IMR-90 (cell line): ENCODE measurements at regions not wholly inside any gene's neighbourhood (a gene's known extent, or its start where the extent isn't known, plus 50 kb on each side); places are given as distances from the start of the nearest gene placed in this dataset.

ENCODE experiments used
- ATAC-seq: fragments of 200-7000 bp; cut with Tn5 transposase; 2 replicates; pipeline ENCODE4 v1.9.1; 2020; ENCODE audit warnings: low read depth, mild to moderate bottlenecking, moderate library complexity
- BruUV-seq: library from RNA; stranded (reverse); fragments of 400-500 nt; replicated peaks from 2 replicates; lab custom pipeline; 2021; lab: Mats Ljungman, UMichigan
- CTCF ChIA-PET: fragments of 300-600 bp; formaldehyde crosslinking; extraction: SDS; loops from one replicate; lab custom pipeline; 2021; ENCODE audit warnings: antibody characterized with exemption; lab: Yijun Ruan, JAX
- POLR2A ChIA-PET: fragments of 300-600 bp; sonication (Branson Sonifier 250); formaldehyde crosslinking; loops from one replicate; lab custom pipeline; 2022; ENCODE audit warnings: antibody characterized with exemption; ENCODE audit not compliant: unreplicated experiment; lab: Charles Lee
- DNase-seq: peaks from one replicate; pipeline ENCODE4 v3.0.0; 2013
- H2AFZ ChIP-seq: replicated peaks from 2 replicates; pipeline ENCODE3; 2013; ENCODE audit warnings: low read length, mild to moderate bottlenecking; ENCODE audit not compliant: poor library complexity
- H2AK5ac ChIP-seq: 2 replicates; pipeline ENCODE4 v1.6.1; 2013; ENCODE audit warnings: low read depth, low read length, inconsistent platforms
- H2AK9ac ChIP-seq: replicated peaks from 2 replicates; pipeline ENCODE3; 2013; ENCODE audit warnings: mild to moderate bottlenecking, low read depth, low read length, moderate library complexity; ENCODE audit not compliant: poor library complexity
- H2BK120ac ChIP-seq: 2 replicates; pipeline ENCODE4 v1.6.1; 2013; ENCODE audit warnings: low read depth, low read length, inconsistent platforms
- H2BK15ac ChIP-seq: 3 replicates; pipeline ENCODE4 v1.6.1; 2013; ENCODE audit warnings: low read depth, low read length, inconsistent platforms
- H2BK20ac ChIP-seq: 2 replicates; pipeline ENCODE4 v1.6.1; 2013; ENCODE audit warnings: low read depth, mild to moderate bottlenecking, inconsistent platforms, low read length, moderate library complexity
- H2BK5ac ChIP-seq: 2 replicates; pipeline ENCODE4 v1.6.1; 2013; ENCODE audit warnings: mild to moderate bottlenecking, low read depth, low read length, inconsistent platforms; ENCODE audit not compliant: poor library complexity, severe bottlenecking
- H3K14ac ChIP-seq: replicated peaks from 2 replicates; pipeline ENCODE4 v1.6.1; 2013; ENCODE audit warnings: low read depth, low read length, inconsistent platforms
- H3K18ac ChIP-seq: 2 replicates; pipeline ENCODE4 v1.6.1; 2013; ENCODE audit warnings: low read depth, low read length, control low read depth
- H3K23ac ChIP-seq: 2 replicates; pipeline ENCODE4 v1.6.1; 2013; ENCODE audit warnings: low read depth, low read length, inconsistent platforms
- H3K27ac ChIP-seq: 2 replicates; pipeline ENCODE4 v1.5.1; 2013; ENCODE audit warnings: mild to moderate bottlenecking, control low read depth, low read length; ENCODE audit not compliant: insufficient read depth
- H3K27me3 ChIP-seq: 2 replicates; pipeline ENCODE4 v1.6.1; 2013; ENCODE audit warnings: low read length; ENCODE audit not compliant: control insufficient read depth, insufficient read depth
- H3K36me3 ChIP-seq: 2 replicates; pipeline ENCODE4 v1.6.1; 2013; ENCODE audit warnings: low read length, mixed read lengths; ENCODE audit not compliant: control insufficient read depth, insufficient read depth
- H3K4ac ChIP-seq: 2 replicates; pipeline ENCODE4 v1.6.1; 2013; ENCODE audit warnings: low read depth, low read length, inconsistent platforms
- H3K4me1 ChIP-seq: 2 replicates; pipeline ENCODE4 v1.6.1; 2013; ENCODE audit warnings: low read length, mixed read lengths; ENCODE audit not compliant: control insufficient read depth, insufficient read depth
- H3K4me2 ChIP-seq: 2 replicates; pipeline ENCODE4 v1.6.1; 2013; ENCODE audit warnings: low read depth, mild to moderate bottlenecking, control low read depth, low read length, moderate library complexity
- H3K4me3 ChIP-seq: 2 replicates; pipeline ENCODE4 v1.5.1; 2013; ENCODE audit warnings: low read depth, mild to moderate bottlenecking, control low read depth, low read length, moderate library complexity; ENCODE audit not compliant: insufficient read depth
- H3K56ac ChIP-seq: 2 replicates; pipeline ENCODE4 v1.6.1; 2013; ENCODE audit warnings: low read length, inconsistent platforms; ENCODE audit not compliant: insufficient read depth; ENCODE audit errors: extremely low read depth
- H3K79me1 ChIP-seq, 2 experiments: 2 replicates each; pipeline ENCODE4 v1.6.1; 2013; ENCODE audit warnings: low read length in 2 of 2, inconsistent platforms in 1 of 2, low read depth in 1 of 2
- H3K9ac ChIP-seq: 2 replicates; pipeline ENCODE4 v1.6.1; 2013; ENCODE audit warnings: low read depth, low read length, control low read depth
- H3K9me1 ChIP-seq: 2 replicates; pipeline ENCODE4 v1.6.1; 2013; ENCODE audit warnings: low read length, inconsistent platforms; ENCODE audit not compliant: insufficient read depth
- H3K9me3 ChIP-seq: 2 replicates; pipeline ENCODE4 v1.6.1; 2013; ENCODE audit warnings: low read length; ENCODE audit not compliant: control insufficient read depth, insufficient read depth
- H4K20me1 ChIP-seq: 2 replicates; pipeline ENCODE4 v1.6.1; 2013; ENCODE audit warnings: low read length, inconsistent platforms; ENCODE audit not compliant: insufficient read depth
- H4K5ac ChIP-seq: 2 replicates; pipeline ENCODE4 v1.6.1; 2013; ENCODE audit warnings: mild to moderate bottlenecking, low read depth, low read length, control low read depth
- H4K8ac ChIP-seq, 2 experiments: 2 replicates each; pipeline ENCODE4 v1.6.1; 2013; ENCODE audit warnings: low read depth in 2 of 2, low read length in 2 of 2, control low read depth in 1 of 2, inconsistent platforms in 1 of 2
- H4K91ac ChIP-seq: 2 replicates; pipeline ENCODE4 v1.6.1; 2013; ENCODE audit warnings: low read depth, low read length, inconsistent platforms; ENCODE audit not compliant: insufficient read depth
- CEBPB ChIP-seq: IDR thresholded peaks from 2 replicates; pipeline ENCODE4 v1.6.1; 2012; ENCODE audit warnings: low read depth, low read length, improper control_type of control experiment
- CHD1 ChIP-seq: IDR thresholded peaks from 2 replicates; pipeline ENCODE4 v1.6.1; 2012; ENCODE audit warnings: low read depth, low read length, improper control_type of control experiment
- MAZ ChIP-seq: IDR thresholded peaks from 2 replicates; pipeline ENCODE4 v1.6.1; 2012; ENCODE audit warnings: low read depth, mild to moderate bottlenecking, low read length, improper control_type of control experiment, moderate library complexity, borderline replicate concordance
- MXI1 ChIP-seq: IDR thresholded peaks from 2 replicates; pipeline ENCODE4 v1.6.1; 2012; ENCODE audit warnings: low read depth, mild to moderate bottlenecking, low read length, moderate library complexity, borderline replicate concordance
- POLR2A ChIP-seq: IDR thresholded peaks from 2 replicates; pipeline ENCODE4 v1.6.1; 2012; ENCODE audit warnings: mild to moderate bottlenecking, low read depth, low read length
- RAD21 ChIP-seq: IDR thresholded peaks from 2 replicates; pipeline ENCODE4 v1.6.1; 2012; ENCODE audit warnings: low read length, improper control_type of control experiment
- RCOR1 ChIP-seq: IDR thresholded peaks from 2 replicates; pipeline ENCODE4 v1.6.1; 2012; ENCODE audit warnings: mild to moderate bottlenecking, low read length, improper control_type of control experiment; ENCODE audit not compliant: insufficient replicate concordance
- WGBS, 2 experiments: methylation state at CpG; one replicate each; pipeline versions ENCODE4 v1.1.5 to v1.1.7; 2013; ENCODE audit warnings: missing lambda C conversion rate in 2 of 2; ENCODE audit not compliant: insufficient read length in 1 of 2; ENCODE audit errors: extremely low coverage in 2 of 2; 5-methylcytosine and 5-hydroxymethylcytosine counted together
- dilution Hi-C: fragments of 300-500 bp; cut with HindIII; formaldehyde crosslinking; loops from one replicate; pipeline ENCODE4 v1.14.3; 2018; ENCODE audit warnings: low sequenced_read_pairs; ENCODE audit not compliant: unreplicated experiment
- in situ Hi-C: fragments of 300-500 bp; cut with MboI; formaldehyde crosslinking; loops from 3 replicates; pipeline ENCODE4 v1.14.3; 2019; ENCODE audit warnings: low sequenced_read_pairs, inconsistent platforms, mixed read lengths
- intact Hi-C: fragments of 100-400 bp; cut with micrococcal nuclease; formaldehyde crosslinking; loops from 2 replicates; pipeline ENCODE4 v1.10.0; 2022
- TF ChIP-seq, protein P1 (sequence below): fragments of 150-350 bp; IDR thresholded peaks from 2 replicates; pipeline ENCODE4 v1.6.1; 2016; ENCODE audit warnings: low read depth, mild to moderate bottlenecking, low read length, moderate library complexity, borderline replicate concordance
- TF ChIP-seq, protein P2 (sequence below): conservative IDR thresholded peaks from 2 replicates; pipeline ENCODE4 v1.5.1; 2012; ENCODE audit warnings: mild to moderate bottlenecking, low read depth, low read length, improper control_type of control experiment
- TF ChIP-seq, protein P3 (sequence below): fragments of 150-350 bp; IDR thresholded peaks from 2 replicates; pipeline ENCODE4 v1.6.1; 2017; ENCODE audit warnings: mild to moderate bottlenecking, antibody characterized with exemption, low read length, low read depth

DNA sequence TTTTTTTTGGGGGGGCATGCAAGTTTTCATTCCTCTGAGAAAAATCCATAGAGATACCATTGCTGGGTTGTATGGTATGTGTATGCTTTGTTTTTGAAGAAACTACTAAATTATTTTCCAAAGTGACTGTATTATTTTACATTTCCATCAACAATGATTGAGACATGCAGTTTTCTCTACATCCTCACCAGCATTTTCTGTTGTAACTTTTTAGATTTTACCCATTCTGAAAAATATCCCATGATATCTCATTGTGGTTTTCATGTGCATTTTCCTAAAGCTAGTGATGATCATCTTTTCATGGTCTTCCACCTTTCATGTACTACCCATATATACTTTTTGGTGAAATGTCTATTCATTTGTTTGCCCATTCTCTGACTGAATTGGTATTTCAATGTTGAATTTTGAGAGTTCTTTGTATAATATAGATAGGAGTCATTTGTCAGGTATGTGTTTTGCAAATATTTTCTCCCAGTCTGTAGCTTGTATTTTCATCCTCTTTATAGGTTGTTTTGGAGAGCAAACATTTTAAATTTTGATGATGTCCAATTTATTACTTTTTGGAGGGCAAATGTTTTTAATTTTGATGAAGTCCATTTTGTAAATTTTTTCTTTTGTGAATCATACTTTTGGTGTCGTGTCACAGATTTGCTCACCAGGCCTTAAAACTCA lies 827.5 kb upstream of the CITED2 start:
- Histone ChIP-seq H2AFZ (no peak overlapping the region), H3K9me1 (no peaks in the 10 kb centered on the region), H3K4ac (no peak overlapping the region), H3K4me2 (no peak overlapping the region), H3K9me3 (peaks cover 2% of the 10 kb centered on the region), H2BK20ac (0 out of 2 replicates have a peak overlapping the region, but pooled peaks have one; percentile 80), H3K79me1 (no peaks in the 10 kb centered on the region), H3K27me3 (no peaks in the 10 kb centered on the region), H2AK9ac (no peak overlapping the region), H2BK120ac (peak overlapping the region; percentile 71), H4K8ac (0 out of 4 replicates have a peak overlapping the region, but pooled peaks of 1 of the 2 experiments have one; percentile 27), H3K36me3 (no peaks in the 10 kb centered on the region), H2AK5ac (peak overlapping the region; percentile 88; the same call in 1 of the 2 replicates), H3K4me1 (peaks cover 2% of the 10 kb centered on the region; the same call in 1 of the 2 replicates), H4K20me1 (no peaks in the 10 kb centered on the region), H3K23ac (no peak overlapping the region), H3K4me3 (no peak overlapping the region), H3K18ac (no peak overlapping the region; the same call in 1 of the 2 replicates), H2BK15ac (peak overlapping the region; percentile 77; the same call in 1 of the 3 replicates), H3K9ac (no peak overlapping the region), H3K27ac (no peak overlapping the region), H4K91ac (no peak overlapping the region), H3K14ac (no peak overlapping the region), H2BK5ac (peak overlapping the region; percentile 42), H3K56ac (no peak overlapping the region), H4K5ac (no peak overlapping the region)
- POLR2A ChIA-PET: no interaction called here
- TF ChIP-seq POLR2A: no peak
- TF ChIP-seq CHD1: no peak
- TF ChIP-seq RAD21: no peak
- TF ChIP-seq, protein P1, sequence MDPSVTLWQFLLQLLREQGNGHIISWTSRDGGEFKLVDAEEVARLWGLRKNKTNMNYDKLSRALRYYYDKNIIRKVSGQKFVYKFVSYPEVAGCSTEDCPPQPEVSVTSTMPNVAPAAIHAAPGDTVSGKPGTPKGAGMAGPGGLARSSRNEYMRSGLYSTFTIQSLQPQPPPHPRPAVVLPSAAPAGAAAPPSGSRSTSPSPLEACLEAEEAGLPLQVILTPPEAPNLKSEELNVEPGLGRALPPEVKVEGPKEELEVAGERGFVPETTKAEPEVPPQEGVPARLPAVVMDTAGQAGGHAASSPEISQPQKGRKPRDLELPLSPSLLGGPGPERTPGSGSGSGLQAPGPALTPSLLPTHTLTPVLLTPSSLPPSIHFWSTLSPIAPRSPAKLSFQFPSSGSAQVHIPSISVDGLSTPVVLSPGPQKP: no peak
- no peak for TF ChIP-seq MAZ
- TF ChIP-seq, protein P2, sequence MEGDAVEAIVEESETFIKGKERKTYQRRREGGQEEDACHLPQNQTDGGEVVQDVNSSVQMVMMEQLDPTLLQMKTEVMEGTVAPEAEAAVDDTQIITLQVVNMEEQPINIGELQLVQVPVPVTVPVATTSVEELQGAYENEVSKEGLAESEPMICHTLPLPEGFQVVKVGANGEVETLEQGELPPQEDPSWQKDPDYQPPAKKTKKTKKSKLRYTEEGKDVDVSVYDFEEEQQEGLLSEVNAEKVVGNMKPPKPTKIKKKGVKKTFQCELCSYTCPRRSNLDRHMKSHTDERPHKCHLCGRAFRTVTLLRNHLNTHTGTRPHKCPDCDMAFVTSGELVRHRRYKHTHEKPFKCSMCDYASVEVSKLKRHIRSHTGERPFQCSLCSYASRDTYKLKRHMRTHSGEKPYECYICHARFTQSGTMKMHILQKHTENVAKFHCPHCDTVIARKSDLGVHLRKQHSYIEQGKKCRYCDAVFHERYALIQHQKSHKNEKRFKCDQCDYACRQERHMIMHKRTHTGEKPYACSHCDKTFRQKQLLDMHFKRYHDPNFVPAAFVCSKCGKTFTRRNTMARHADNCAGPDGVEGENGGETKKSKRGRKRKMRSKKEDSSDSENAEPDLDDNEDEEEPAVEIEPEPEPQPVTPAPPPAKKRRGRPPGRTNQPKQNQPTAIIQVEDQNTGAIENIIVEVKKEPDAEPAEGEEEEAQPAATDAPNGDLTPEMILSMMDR: no peak
- TF ChIP-seq, protein P3, sequence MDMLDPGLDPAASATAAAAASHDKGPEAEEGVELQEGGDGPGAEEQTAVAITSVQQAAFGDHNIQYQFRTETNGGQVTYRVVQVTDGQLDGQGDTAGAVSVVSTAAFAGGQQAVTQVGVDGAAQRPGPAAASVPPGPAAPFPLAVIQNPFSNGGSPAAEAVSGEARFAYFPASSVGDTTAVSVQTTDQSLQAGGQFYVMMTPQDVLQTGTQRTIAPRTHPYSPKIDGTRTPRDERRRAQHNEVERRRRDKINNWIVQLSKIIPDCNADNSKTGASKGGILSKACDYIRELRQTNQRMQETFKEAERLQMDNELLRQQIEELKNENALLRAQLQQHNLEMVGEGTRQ: no peak
- no peak for TF ChIP-seq CEBPB
- no peak for TF ChIP-seq RCOR1
- no peak for TF ChIP-seq MXI1
- DNase-seq (peak; percentile 7), ATAC-seq (peak; percentile 53)
- no TSS peak for BruUV-seq
- intact Hi-C loops (loop anchor here (10.0 kb wide), 1 partner anchor 827 kb away; the partner anchor contains the start of gene CITED2), dilution Hi-C loops (no loop called here), in situ Hi-C loops (no loop called here)
- WGBS, 2 experiments: no CpG with 5 or more reads among the region's 1 CpG
- CTCF ChIA-PET: no interaction called here
